Skeletal muscle satellite cell (primary cell): ENCODE measurements at regions not wholly inside any gene's neighbourhood (a gene's known extent, or its start where the extent isn't known, plus 50 kb on each side); places are given as distances from the start of the nearest gene placed in this dataset.
"Not testable (repeated sequence)": the region's sequence is repeated elsewhere in the genome, so short reads cannot be mapped to it uniquely, and the experiment has no call there.

ENCODE experiments used
- H3K27me3 ChIP-seq: 2 replicates; pipeline ENCODE4 v1.7.0; 2013; ENCODE audit warnings: low read length; ENCODE audit not compliant: control insufficient read depth, insufficient read depth
- H3K36me3 ChIP-seq: 2 replicates; pipeline ENCODE4 v1.7.0; 2013; ENCODE audit warnings: mild to moderate bottlenecking, control low read depth, low read length; ENCODE audit not compliant: insufficient read depth
- H3K4me1 ChIP-seq: 2 replicates; pipeline ENCODE4 v1.7.0; 2013; ENCODE audit warnings: low read length; ENCODE audit not compliant: control insufficient read depth, insufficient read depth
- H3K4me2 ChIP-seq: 2 replicates; pipeline ENCODE4 v1.7.0; 2013; ENCODE audit warnings: mild to moderate bottlenecking, low read length
- H3K4me3 ChIP-seq: 2 replicates; pipeline ENCODE4 v1.7.0; 2013; ENCODE audit warnings: low read length
- H3K9ac ChIP-seq: 2 replicates; pipeline ENCODE4 v1.7.0; 2013; ENCODE audit warnings: mild to moderate bottlenecking, low read depth, low read length, moderate library complexity
- H3K9me3 ChIP-seq: replicated peaks from 2 replicates; pipeline ENCODE4 v1.7.0; 2013; ENCODE audit warnings: mild to moderate bottlenecking, control low read depth, low read length

DNA sequence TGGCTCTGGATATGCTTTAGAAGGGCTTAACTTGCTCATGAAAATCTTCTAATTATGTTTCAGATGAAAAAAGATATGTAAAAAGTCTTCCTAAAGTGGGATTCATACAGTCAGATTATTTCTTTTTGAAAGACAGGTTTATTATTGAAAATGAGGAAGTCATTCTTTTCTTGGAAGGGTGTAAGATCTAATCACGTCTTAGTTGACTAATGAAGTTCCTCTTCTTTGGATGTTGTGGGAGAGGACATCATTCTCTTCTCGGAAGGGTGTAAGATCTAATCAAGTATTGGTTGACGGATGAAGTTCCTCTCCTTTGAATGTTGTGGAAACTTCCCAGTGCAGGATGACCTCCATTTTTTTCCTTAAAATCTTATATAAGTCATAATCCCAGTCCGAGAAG lies 74.9 kb downstream of the ALG10 start:
- Histone ChIP-seq H3K27me3 (no peaks in the 10 kb centered on the region), H3K4me1 (no peaks in the 10 kb centered on the region), H3K9ac (no peak overlapping the region), H3K36me3 (no peaks in the 10 kb centered on the region), H3K4me3 (no peak overlapping the region), H3K9me3 (no peaks in the 10 kb centered on the region), H3K4me2 (no peak overlapping the region)

DNA sequence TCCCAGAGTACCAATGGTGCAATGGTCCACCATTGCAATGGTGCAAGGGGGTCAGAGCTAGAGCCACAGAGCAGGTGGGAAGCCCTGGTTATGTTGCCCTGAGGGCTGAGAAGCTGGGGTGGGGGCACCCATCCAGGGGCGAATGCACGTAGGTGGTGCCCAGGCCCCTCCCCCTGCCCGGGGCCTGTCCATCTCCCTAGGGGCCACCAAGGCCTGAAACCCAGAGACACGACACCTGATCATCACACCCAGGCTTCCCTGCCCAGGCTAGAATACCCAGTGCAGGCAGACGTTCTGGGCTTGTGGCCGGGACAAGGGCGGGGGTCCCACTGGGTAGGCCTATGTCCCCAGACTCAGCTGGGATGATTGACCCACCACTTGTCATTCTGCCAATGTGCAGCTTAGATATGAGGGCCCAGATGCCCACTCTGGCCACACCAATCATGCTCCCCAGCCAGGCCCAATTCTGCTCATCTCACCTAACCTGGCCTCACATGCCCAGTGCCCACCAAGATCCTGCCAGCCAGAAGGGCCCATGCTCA lies 83.2 kb downstream of the ALG10 start:
- H3K27me3 ChIP-seq: no peaks in the 10 kb centered on the region
- no peaks in the 10 kb centered on the region for H3K9me3 ChIP-seq
- H3K4me1 ChIP-seq: no peaks in the 10 kb centered on the region
- no peak overlapping the region for H3K4me3 ChIP-seq
- no peak overlapping the region for H3K4me2 ChIP-seq
- H3K9ac ChIP-seq: no peak overlapping the region
- H3K36me3 ChIP-seq: no peaks in the 10 kb centered on the region

DNA sequence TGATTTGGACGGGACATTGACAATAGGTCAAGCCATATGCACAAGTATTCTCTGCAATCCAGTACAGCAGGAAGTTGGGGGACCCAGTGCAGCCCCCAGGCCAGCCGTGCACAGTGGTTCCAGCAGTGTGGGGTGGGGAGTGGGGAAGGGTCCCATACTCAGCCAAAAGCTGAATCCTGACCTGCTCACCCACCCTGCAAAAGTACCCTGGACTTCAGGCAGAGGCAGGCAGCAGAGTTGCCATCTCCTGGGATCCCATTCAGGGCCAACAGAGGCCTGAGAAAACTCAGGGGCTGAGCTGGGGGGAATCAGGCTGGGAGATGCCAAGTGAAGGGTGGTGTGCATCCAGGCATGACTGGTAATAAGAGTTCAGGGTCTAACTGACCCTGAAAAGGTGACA lies 83.9 kb downstream of the ALG10 start:
- no peak overlapping the region for H3K9ac ChIP-seq
- no peaks in the 10 kb centered on the region for H3K9me3 ChIP-seq
- no peaks in the 10 kb centered on the region for H3K4me1 ChIP-seq
- H3K27me3 ChIP-seq: no peaks in the 10 kb centered on the region
- no peaks in the 10 kb centered on the region for H3K36me3 ChIP-seq
- no peak overlapping the region for H3K4me3 ChIP-seq
- H3K4me2 ChIP-seq: no peak overlapping the region

DNA sequence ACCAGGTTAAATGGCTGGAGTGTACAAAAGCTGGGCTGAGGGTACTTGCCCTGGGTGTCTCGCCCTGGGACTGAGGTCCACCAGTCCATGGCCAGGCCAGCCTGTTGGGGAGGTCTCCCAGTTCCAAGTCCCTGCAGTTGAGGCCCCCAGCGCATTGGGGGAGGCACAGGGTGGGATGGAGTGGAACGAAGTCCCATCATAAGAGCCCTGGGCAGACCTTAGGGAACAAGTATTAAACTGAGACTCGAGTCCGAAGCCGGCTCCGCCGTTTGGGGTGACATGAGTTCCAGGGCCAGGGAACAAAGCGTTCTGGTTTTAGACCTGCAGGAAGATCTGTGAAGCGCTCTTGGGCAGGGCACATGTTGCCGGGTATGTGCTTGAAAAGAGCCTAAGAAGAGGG lies 84.7 kb downstream of the ALG10 start:
- Histone ChIP-seq H3K9me3 (no peaks in the 10 kb centered on the region), H3K4me2 (no peak overlapping the region), H3K4me3 (no peak overlapping the region), H3K4me1 (no peaks in the 10 kb centered on the region), H3K36me3 (no peaks in the 10 kb centered on the region), H3K27me3 (no peaks in the 10 kb centered on the region), H3K9ac (no peak overlapping the region)

DNA sequence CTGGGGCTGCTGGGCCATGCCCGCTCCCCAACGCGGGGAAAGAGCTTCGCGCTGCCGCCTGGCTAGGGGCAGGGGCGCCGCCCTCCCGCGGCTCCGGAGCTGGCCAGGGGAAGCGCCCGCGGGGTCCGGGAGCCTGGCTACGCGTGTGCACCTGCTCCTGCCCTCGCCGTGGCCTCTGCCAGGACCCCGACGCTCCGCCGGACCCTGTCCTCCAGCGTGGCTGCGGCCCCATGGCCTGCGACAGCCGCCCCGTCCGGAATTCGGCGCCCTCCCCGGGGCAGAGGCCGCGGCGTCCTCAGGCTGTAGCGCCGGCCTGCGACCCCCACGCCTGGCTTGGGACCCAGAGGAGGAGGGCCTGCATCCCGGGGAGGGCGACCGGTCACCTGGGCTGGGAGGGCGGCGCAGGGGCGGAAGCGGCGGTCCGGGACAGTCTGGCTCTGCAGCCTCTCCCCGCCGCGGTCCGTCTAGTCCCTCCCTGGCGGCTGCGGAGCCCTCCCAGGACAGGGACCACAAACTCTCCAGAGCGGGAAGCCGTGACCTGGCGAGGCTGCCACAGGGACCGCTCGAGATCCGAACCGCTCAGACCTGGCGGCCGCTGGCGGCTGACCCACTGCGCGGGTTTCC lies 85.6 kb downstream of the ALG10 start:
- Histone ChIP-seq H3K9me3 (no peaks in the 10 kb centered on the region), H3K36me3 (no peaks in the 10 kb centered on the region), H3K4me1 (no peaks in the 10 kb centered on the region), H3K9ac (no peak overlapping the region), H3K27me3 (no peaks in the 10 kb centered on the region), H3K4me2 (no peak overlapping the region), H3K4me3 (no peak overlapping the region)

DNA sequence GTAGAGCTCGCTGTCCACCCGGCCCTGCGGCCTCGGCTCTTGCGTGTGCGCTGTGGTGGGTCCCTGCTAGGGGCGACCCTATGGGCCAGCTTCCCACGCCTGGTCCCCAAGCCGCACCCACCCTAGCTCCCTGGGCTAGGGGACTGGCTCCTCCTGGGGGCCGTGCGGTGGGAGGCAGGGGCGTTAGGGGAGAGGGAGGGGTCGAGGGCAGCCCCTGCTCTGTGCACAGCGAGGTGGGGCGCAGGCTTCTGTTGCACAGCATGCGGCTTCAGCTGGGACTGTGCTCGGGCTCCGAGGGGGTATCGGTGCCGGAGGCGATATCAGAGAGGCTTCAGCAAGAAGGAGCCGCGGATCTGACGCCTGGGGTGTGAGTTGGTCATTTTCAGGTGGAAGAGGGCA lies 86.1 kb downstream of the ALG10 start:
- H3K4me1 ChIP-seq: no peaks in the 10 kb centered on the region
- no peaks in the 10 kb centered on the region for H3K27me3 ChIP-seq
- no peak overlapping the region for H3K9ac ChIP-seq
- H3K36me3 ChIP-seq: no peaks in the 10 kb centered on the region
- no peak overlapping the region for H3K4me2 ChIP-seq
- no peak overlapping the region for H3K4me3 ChIP-seq
- H3K9me3 ChIP-seq: no peaks in the 10 kb centered on the region

DNA sequence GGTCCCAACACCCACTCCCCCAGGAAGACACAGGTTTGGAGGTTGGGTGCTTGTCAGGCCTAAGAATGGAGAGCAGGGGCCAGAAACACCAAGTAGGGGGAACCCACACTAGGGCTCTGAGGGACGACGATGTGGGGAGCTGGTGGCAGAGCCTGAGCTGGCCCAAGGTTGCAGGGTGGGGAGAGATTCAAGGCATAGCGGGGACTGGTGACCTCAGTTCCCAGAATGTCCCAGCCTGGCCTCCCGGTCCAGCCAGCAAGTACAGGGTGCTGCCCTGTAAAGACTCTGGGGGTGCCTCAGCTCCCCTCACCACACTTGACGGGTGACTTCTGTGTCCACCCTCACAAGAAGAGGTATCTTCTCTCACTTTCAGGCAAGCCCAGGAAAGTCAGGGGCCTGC lies 86.7 kb downstream of the ALG10 start:
- Histone ChIP-seq H3K4me3 (no peak overlapping the region), H3K27me3 (no peaks in the 10 kb centered on the region), H3K4me1 (no peaks in the 10 kb centered on the region), H3K9me3 (no peaks in the 10 kb centered on the region), H3K9ac (no peak overlapping the region), H3K4me2 (no peak overlapping the region), H3K36me3 (no peaks in the 10 kb centered on the region)

DNA sequence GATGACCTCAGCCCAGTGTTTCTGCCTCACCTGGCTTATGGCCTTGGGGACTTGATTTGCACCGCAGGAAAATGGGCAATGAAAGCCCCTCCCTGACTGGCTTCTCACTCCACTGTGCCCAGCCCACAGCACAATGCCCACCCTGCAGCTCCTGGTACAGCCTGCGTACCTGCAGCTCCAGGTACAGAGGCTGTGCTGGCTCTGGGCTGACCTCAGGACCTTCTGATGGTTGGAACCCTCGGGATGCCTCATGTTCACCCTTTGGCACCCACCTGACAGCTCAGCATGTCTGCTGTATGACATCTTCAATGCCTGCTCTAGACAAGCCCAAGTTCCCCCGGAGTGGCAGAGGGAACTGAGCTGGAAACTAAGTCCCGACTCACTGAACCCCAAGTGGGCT lies 87.1 kb downstream of the ALG10 start:
- Histone ChIP-seq H3K36me3 (no peaks in the 10 kb centered on the region), H3K4me1 (no peaks in the 10 kb centered on the region), H3K4me3 (no peak overlapping the region), H3K4me2 (no peak overlapping the region), H3K27me3 (no peaks in the 10 kb centered on the region), H3K9me3 (no peaks in the 10 kb centered on the region), H3K9ac (no peak overlapping the region)

DNA sequence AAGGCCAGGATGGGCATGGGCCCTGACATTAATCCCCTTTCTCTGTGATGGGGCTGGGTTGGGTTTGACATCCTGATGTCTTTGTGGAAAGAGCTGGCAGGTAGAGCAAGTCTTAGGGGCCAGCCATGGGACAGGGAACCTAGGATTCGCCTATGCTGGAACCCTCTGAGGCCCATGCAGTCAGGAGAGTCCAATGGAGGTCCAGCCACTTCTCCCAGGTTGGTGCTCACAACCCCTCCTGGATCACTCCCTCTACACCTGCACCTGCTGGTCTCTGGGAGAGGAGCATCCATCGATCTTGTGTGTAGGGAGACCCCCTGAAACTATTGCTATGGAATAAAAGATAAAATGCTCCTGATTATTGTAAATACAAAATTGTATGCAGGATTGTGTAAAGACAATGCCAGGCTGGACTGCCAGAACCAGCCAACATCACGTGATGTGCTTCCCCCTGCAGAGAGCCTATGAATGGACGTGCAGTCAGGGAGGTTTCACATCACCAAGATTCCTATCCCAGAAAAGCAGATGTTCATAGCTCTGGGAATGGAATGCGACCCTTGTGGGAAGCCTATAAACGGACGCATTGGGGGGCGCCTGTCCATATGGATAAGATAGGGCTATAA lies 87.7 kb downstream of the ALG10 start:
- not testable (repeated sequence) for H3K27me3 ChIP-seq, H3K36me3 ChIP-seq, H3K9ac ChIP-seq, H3K4me3 ChIP-seq, H3K4me2 ChIP-seq, H3K9me3 ChIP-seq, H3K4me1 ChIP-seq

DNA sequence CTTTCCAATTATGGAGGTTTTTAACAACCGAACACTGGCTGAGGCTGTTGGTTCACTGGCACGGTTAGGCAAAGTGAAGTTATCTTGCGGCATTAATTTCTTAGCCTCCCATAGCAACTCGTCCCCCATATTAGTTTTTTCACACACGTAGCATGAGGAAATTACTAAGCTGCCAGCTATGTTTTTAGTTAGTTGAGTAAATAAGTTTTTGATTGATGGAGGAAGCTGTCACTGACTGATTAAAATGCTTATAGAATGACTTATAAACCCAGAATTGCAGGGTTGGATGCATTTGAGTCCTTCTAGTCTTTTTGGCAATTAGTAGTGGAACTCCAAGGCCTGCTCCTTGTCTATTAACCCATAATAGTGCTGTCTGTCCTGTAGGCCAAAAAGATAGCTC lies 97.1 kb downstream of the ALG10 start:
- no peak overlapping the region for H3K9ac ChIP-seq
- H3K9me3 ChIP-seq: no peaks in the 10 kb centered on the region
- no peaks in the 10 kb centered on the region for H3K36me3 ChIP-seq
- no peak overlapping the region for H3K4me3 ChIP-seq
- H3K4me1 ChIP-seq: no peaks in the 10 kb centered on the region
- H3K27me3 ChIP-seq: no peaks in the 10 kb centered on the region
- no peak overlapping the region for H3K4me2 ChIP-seq

DNA sequence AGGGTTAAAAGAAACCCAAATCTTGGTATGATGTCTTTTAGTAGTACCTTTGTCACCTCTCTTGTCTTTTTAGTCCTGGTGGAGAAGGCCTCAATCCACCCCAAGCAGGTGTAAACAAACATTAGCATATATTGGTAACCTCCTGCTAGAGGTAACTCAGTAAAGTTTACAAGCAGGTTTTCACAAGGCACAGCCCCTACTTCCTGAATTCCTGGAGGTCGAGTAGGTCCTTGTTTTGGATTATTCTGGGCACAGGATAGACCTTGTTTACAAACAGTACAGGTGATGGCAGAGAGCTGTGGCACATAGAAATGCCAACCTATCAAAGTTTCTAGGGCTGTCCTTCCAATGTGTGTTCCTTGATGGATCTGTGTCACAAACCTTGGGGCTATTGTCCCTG lies 99.1 kb downstream of the ALG10 start:
- Histone ChIP-seq H3K4me3 (no peak overlapping the region), H3K4me1 (no peaks in the 10 kb centered on the region), H3K36me3 (no peaks in the 10 kb centered on the region), H3K9me3 (no peaks in the 10 kb centered on the region), H3K27me3 (no peaks in the 10 kb centered on the region), H3K9ac (no peak overlapping the region), H3K4me2 (no peak overlapping the region)

DNA sequence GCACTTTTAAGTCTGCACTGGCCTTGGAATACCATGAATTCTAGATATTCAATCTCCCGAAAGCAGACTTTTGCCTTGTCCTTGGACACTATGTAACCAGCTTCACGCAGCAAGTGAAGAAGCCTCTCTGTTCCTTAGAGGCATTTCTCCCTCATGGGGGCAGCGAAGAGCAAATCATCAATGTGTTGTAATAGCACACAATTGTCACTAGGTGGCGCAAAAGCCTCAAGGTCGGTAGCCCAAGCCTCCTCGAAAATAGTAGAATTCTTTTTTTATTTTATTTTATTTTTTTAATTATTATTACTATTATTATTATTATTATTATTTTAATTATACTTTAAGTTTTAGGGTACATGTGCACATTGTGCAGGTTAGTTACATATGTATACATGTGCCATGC lies 100.8 kb downstream of the ALG10 start:
- not testable (repeated sequence) for H3K27me3 ChIP-seq, H3K36me3 ChIP-seq, H3K9ac ChIP-seq, H3K4me2 ChIP-seq, H3K4me1 ChIP-seq, H3K9me3 ChIP-seq, H3K4me3 ChIP-seq
